ENCODE measurements at regions not wholly inside any gene's neighbourhood (a gene's known extent, or its start where the extent isn't known, plus 50 kb on each side); places are given as distances from the start of the nearest gene placed in this dataset.

DNA sequence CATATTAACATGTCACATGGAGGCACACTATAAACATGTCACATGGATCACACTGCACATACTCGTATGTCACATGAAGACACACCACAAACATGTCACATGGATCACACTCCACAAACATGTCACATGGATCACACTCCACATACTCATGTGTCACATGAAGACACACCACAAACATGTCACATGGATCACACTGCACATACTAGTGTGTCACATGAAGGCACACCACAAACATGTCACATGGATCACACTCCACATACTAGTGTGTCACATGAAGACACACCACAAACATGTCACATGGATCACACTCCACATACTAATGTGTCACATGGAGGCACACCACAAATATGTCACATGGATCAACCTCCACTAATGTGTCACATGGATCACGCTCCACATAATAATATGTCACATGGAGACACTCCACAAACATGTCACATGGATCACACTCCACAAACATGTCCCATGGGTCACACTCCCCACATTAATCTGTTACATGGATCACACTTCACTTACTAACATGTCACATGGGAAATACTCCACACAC, 195.6 kb upstream of the PFKP start:
- H3K4me1 Mint-ChIP-seq (ENCODE audit: low read depth): no peaks in the 10 kb centered on the region
- no peak overlapping the region for H3K4me3 Mint-ChIP-seq
- Histone ChIP-seq H3K27ac (ENCODE audit: low read depth in 1 of 2, low read length in 2 of 2) (no peak overlapping the region), H3K27me3 (ENCODE audit: control insufficient read depth in 1 of 2, insufficient read depth in 2 of 2, low read length in 2 of 2) (no peaks in the 10 kb centered on the region), H3K4me1 (ENCODE audit: insufficient read depth, low read length) (no peaks in the 10 kb centered on the region), H3K9me3 (ENCODE audit: control insufficient read depth in 1 of 2, insufficient read depth in 1 of 2, low read length in 2 of 2) (peaks cover 0 to 9% of the 10 kb centered on the region in 2 experiments), H3K4me3 (ENCODE audit: low read length) (no peak overlapping the region), H3K36me3 (ENCODE audit: insufficient read depth, low read length) (no peaks in the 10 kb centered on the region)
- no peak overlapping the region for H3K27ac Mint-ChIP-seq
- peaks cover 24% of the 10 kb centered on the region for H3K27me3 Mint-ChIP-seq
- no peaks in the 10 kb centered on the region for H3K36me3 Mint-ChIP-seq (ENCODE audit: low read depth)
- ATAC-seq (ENCODE audit: poor library complexity) (no peak), DNase-seq (no peak)
- intact Hi-C loops (cut with DNase I, micrococcal nuclease): no loop called here
- ChIA-PET CTCF (no interaction called here), POLR2A (no interaction called here)
- TF ChIP-seq, protein P1, sequence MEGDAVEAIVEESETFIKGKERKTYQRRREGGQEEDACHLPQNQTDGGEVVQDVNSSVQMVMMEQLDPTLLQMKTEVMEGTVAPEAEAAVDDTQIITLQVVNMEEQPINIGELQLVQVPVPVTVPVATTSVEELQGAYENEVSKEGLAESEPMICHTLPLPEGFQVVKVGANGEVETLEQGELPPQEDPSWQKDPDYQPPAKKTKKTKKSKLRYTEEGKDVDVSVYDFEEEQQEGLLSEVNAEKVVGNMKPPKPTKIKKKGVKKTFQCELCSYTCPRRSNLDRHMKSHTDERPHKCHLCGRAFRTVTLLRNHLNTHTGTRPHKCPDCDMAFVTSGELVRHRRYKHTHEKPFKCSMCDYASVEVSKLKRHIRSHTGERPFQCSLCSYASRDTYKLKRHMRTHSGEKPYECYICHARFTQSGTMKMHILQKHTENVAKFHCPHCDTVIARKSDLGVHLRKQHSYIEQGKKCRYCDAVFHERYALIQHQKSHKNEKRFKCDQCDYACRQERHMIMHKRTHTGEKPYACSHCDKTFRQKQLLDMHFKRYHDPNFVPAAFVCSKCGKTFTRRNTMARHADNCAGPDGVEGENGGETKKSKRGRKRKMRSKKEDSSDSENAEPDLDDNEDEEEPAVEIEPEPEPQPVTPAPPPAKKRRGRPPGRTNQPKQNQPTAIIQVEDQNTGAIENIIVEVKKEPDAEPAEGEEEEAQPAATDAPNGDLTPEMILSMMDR (IDR thresholded peaks at IDR 0.05): no peak
- no peaks in the 10 kb centered on the region for H3K9me3 Mint-ChIP-seq

DNA sequence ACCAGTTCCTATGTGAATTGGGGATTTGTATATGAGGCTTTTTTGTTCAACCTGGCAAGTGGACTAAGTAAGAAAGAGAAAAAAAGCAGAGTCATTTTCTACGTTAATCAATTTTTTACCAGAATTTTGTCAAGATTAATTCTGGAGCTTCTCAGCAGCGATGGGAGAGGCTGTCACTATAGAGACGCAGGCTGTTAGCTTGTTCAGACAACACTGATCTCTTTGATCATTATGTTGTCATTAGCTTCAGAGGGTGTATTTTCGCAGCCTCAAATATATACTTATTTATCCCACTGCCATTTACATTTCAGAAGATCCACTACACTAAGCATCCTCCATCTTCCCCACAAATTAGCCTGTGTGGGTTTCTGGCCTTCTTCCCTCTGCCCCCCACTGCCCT, 196.7 kb upstream of the PFKP start:
- intact Hi-C loops (cut with DNase I, micrococcal nuclease): no loop called here
- H3K4me3 Mint-ChIP-seq: no peak overlapping the region
- Histone ChIP-seq H3K27ac (ENCODE audit: low read depth in 1 of 2, low read length in 2 of 2) (no peak overlapping the region), H3K4me1 (ENCODE audit: insufficient read depth, low read length) (no peaks in the 10 kb centered on the region), H3K9me3 (ENCODE audit: control insufficient read depth in 1 of 2, insufficient read depth in 1 of 2, low read length in 2 of 2) (peaks cover 0 to 18% of the 10 kb centered on the region in 2 experiments), H3K36me3 (ENCODE audit: insufficient read depth, low read length) (no peaks in the 10 kb centered on the region), H3K4me3 (ENCODE audit: low read length) (no peak overlapping the region), H3K27me3 (ENCODE audit: control insufficient read depth in 1 of 2, insufficient read depth in 2 of 2, low read length in 2 of 2) (no peaks in the 10 kb centered on the region)
- no peaks in the 10 kb centered on the region for H3K36me3 Mint-ChIP-seq (ENCODE audit: low read depth)
- DNase-seq (no peak), ATAC-seq (ENCODE audit: poor library complexity) (no peak)
- CTCF ChIA-PET: no interaction called here
- H3K4me1 Mint-ChIP-seq (ENCODE audit: low read depth): no peaks in the 10 kb centered on the region
- H3K27ac Mint-ChIP-seq: no peak overlapping the region
- H3K9me3 Mint-ChIP-seq: no peaks in the 10 kb centered on the region
- peaks cover 24% of the 10 kb centered on the region for H3K27me3 Mint-ChIP-seq
- TF ChIP-seq, protein P1 (IDR thresholded peaks at IDR 0.05): no peak
- POLR2A ChIA-PET: no interaction called here

DNA sequence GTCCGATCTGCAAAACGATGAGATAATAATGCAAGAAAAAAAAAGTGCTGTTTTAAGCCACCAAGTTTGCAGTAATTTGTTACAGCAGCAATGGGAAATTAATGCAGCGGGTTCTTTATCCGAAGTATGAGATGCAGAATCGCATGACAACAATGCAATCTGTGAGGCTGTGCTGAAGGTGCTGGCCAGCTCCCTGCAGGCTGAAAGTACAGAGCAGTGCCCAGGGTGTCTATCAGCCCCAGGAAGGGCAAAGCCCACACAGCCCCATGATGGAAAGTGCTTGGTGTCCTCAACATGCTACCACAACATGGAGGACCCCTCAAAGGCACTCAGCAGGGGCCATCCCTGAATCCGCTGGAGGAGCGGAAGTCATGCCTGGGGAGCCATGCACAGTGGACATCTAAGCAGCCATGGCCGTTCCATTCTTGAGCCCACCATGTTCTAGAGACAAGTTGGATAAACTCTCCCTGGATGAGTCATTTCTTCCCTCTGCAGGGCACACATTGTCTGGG, 199.5 kb upstream of the PFKP start:
- DNase-seq (no peak), ATAC-seq (ENCODE audit: poor library complexity) (no peak)
- TF ChIP-seq, protein P1 (IDR thresholded peaks at IDR 0.05): no peak
- no peak overlapping the region for H3K27ac Mint-ChIP-seq
- H3K27me3 Mint-ChIP-seq: peaks cover 30% of the 10 kb centered on the region
- H3K4me3 Mint-ChIP-seq: no peak overlapping the region
- H3K9me3 Mint-ChIP-seq: no peaks in the 10 kb centered on the region
- Histone ChIP-seq H3K36me3 (ENCODE audit: insufficient read depth, low read length) (no peaks in the 10 kb centered on the region), H3K4me1 (ENCODE audit: insufficient read depth, low read length) (no peaks in the 10 kb centered on the region), H3K27ac (ENCODE audit: low read depth in 1 of 2, low read length in 2 of 2) (no peak overlapping the region), H3K9me3 (ENCODE audit: control insufficient read depth in 1 of 2, insufficient read depth in 1 of 2, low read length in 2 of 2) (peaks cover 0 to 19% of the 10 kb centered on the region in 2 experiments), H3K27me3 (ENCODE audit: control insufficient read depth in 1 of 2, insufficient read depth in 2 of 2, low read length in 2 of 2) (no peaks in the 10 kb centered on the region), H3K4me3 (ENCODE audit: low read length) (no peak overlapping the region)
- H3K36me3 Mint-ChIP-seq (ENCODE audit: low read depth): no peaks in the 10 kb centered on the region
- intact Hi-C loops (cut with DNase I, micrococcal nuclease): no loop called here
- ChIA-PET POLR2A (no interaction called here), CTCF (no interaction called here)
- H3K4me1 Mint-ChIP-seq (ENCODE audit: low read depth): no peaks in the 10 kb centered on the region
